ENCODE measurements at regions not wholly inside any gene's neighbourhood (a gene's known extent, or its start where the extent isn't known, plus 50 kb on each side); places are given as distances from the start of the nearest gene placed in this dataset.
"Not testable (repeated sequence)": the region's sequence is repeated elsewhere in the genome, so short reads cannot be mapped to it uniquely, and the experiment has no call there.

DNA sequence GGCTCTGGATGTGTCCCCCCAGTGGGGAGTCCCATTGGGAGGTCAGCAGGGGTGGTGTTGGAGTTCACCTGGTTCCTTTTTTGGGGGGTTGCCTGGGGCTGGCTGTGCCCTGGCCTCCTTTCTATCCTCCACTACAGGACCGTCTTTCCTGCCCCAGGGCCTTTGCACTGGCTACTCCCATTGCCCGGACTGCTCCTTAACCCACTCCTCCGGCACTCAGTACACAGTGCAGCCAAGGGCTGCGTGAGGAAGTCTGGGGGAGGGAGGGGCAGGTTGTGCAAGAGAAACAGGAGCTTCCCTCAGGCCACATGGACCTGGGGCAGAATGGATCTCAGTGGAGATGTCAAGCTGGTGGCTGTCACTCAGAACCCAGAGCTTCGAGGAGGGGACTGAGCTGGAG lies 429.3 kb upstream of the SULF2 start:
- DNase-seq (ENCODE audit: low read depth): no peak
- no peaks in the 10 kb centered on the region for H3K36me3 ChIP-seq (ENCODE audit: control insufficient read depth, insufficient read depth, low read length)
- peaks cover 7% of the 10 kb centered on the region for H3K27me3 ChIP-seq (ENCODE audit: control insufficient read depth, insufficient read depth, low read length)
- TF ChIP-seq, protein P1, sequence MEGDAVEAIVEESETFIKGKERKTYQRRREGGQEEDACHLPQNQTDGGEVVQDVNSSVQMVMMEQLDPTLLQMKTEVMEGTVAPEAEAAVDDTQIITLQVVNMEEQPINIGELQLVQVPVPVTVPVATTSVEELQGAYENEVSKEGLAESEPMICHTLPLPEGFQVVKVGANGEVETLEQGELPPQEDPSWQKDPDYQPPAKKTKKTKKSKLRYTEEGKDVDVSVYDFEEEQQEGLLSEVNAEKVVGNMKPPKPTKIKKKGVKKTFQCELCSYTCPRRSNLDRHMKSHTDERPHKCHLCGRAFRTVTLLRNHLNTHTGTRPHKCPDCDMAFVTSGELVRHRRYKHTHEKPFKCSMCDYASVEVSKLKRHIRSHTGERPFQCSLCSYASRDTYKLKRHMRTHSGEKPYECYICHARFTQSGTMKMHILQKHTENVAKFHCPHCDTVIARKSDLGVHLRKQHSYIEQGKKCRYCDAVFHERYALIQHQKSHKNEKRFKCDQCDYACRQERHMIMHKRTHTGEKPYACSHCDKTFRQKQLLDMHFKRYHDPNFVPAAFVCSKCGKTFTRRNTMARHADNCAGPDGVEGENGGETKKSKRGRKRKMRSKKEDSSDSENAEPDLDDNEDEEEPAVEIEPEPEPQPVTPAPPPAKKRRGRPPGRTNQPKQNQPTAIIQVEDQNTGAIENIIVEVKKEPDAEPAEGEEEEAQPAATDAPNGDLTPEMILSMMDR (IDR thresholded peaks at IDR 0.05; ENCODE audit: insufficient read depth, low read length, poor library complexity, severe bottlenecking): no peak
- no peak overlapping the region for H3K4me3 ChIP-seq (ENCODE audit: low read depth, low read length)

DNA sequence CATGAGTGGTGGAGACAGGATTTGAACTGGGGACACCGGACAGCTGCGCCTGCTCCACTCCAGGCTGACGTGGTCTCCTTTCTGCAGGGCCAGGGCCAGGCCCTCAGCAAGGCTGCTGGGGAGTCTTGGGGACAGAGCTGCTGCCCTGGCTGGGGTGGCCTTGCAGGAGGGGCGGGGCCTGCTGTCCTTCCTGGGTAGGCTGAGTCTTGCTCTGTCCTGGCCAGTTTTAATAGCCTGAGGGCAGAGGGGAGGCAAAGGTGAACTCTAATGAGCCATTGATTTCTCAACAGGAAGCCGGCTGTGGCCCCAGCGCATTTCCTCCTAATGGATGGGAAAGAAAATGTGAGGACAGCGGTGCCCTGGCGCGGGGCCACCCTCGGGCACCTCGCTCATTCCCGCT lies 428.4 kb upstream of the SULF2 start:
- H3K27me3 ChIP-seq (ENCODE audit: control insufficient read depth, insufficient read depth, low read length); DNase-seq (ENCODE audit: low read depth); H3K4me3 ChIP-seq (ENCODE audit: low read depth, low read length); H3K36me3 ChIP-seq (ENCODE audit: control insufficient read depth, insufficient read depth, low read length): not testable (repeated sequence)

DNA sequence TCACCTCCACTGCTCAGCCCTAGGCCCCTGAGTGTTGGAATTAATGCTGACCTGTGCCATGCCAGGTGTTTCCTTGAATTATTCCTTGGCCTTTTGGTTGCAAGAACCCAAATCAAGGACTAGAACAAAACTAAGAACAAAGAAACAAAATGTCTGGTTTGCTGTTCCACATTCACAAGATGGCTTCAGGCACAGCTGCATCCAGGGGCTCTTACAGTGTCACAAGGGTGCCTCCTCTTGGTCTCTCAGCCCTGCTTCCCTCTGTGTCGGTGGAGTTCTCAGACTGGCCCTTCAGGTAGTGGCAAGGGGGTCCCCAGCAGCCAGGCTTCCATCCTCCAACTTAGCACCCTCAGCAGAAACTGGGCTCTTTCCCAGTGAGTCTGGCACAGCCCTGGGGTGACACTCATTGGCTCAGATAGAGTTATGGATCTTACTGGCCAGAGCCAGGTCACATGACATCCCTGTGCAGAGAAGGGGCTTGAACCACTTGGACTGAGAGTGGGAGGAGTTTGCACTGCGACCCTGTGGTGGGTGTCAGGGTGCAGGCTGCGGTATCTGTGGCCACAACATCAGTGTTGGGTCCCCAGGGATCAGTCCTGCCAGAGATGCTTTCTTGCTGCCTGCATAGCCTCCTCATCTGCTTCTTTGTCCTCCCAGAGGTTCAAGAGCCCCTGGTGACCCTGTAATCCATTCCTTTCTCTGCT lies 427.7 kb upstream of the SULF2 start:
- H3K4me3 ChIP-seq (ENCODE audit: low read depth, low read length): no peak overlapping the region
- peaks cover 10% of the 10 kb centered on the region for H3K27me3 ChIP-seq (ENCODE audit: control insufficient read depth, insufficient read depth, low read length)
- DNase-seq (ENCODE audit: low read depth): no peak
- TF ChIP-seq, protein P1 (IDR thresholded peaks at IDR 0.05; ENCODE audit: insufficient read depth, low read length, poor library complexity, severe bottlenecking): no peak
- no peaks in the 10 kb centered on the region for H3K36me3 ChIP-seq (ENCODE audit: control insufficient read depth, insufficient read depth, low read length)

GRCh38 chr20:48211847-48212246 lies 426.6 kb upstream of the SULF2 start:
- Histone ChIP-seq H3K27me3 (ENCODE audit: control insufficient read depth, insufficient read depth, low read length) (peaks cover 10% of the 10 kb centered on the region), H3K36me3 (ENCODE audit: control insufficient read depth, insufficient read depth, low read length) (no peaks in the 10 kb centered on the region), H3K4me3 (ENCODE audit: low read depth, low read length) (no peak overlapping the region)
- TF ChIP-seq, protein P1 (IDR thresholded peaks at IDR 0.05; ENCODE audit: insufficient read depth, low read length, poor library complexity, severe bottlenecking): no peak
- DNase-seq (ENCODE audit: low read depth): no peak

- TF ChIP-seq, protein P1 (IDR thresholded peaks at IDR 0.05; ENCODE audit: insufficient read depth, low read length, poor library complexity, severe bottlenecking): no peak
- DNase-seq (ENCODE audit: low read depth): no peak
- Histone ChIP-seq H3K36me3 (ENCODE audit: control insufficient read depth, insufficient read depth, low read length) (no peaks in the 10 kb centered on the region), H3K27me3 (ENCODE audit: control insufficient read depth, insufficient read depth, low read length) (peaks cover 10% of the 10 kb centered on the region), H3K4me3 (ENCODE audit: low read depth, low read length) (no peak overlapping the region)
Measured at GRCh38 chr20:48211238-48211637, 426.0 kb upstream of the SULF2 start.

DNA sequence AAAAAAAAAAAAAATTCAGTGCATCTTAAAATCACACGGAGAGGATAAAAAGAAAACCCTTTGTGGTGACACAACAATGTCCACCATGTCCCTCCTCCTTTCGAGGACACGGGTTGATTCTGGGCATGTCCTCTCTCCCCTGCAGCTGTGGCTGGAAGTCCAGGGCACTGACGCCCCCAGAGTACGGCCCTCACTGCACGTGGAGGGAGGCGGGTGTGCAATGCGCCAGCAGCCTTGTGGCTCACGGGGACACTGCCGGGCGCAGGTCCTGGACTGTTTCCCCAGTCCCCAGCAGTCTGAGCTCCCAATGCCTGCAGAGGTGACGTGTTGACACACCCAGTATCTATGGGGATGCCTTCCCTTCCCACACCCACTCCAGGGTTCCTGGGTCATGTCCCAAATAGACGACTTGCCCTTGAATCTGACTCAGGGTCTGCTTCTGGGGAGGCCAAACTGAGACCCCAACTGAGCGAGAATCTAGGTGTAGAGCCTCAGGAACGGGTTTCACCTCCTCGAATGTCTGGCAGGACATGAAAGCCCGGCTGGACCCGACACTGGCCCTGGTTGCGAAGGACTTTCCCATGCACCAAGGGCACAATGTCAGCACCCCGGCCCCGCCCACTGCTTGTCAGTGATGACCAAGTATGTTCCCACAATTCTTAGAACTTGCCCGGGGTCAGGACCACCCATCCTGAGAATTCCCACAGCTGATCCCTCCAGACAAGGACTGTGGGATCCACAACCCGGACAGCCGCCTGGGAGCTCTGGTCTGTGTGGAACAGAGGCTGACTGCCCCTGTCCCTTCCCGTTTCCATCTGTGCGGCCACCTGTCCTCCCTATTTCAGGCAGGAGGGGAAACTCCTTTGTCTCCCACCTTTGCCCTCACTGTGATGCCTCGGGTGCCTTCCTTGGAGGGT lies 425.1 kb upstream of the SULF2 start:
- Histone ChIP-seq H3K36me3 (ENCODE audit: control insufficient read depth, insufficient read depth, low read length) (no peaks in the 10 kb centered on the region), H3K27me3 (ENCODE audit: control insufficient read depth, insufficient read depth, low read length) (peaks cover 10% of the 10 kb centered on the region), H3K4me3 (ENCODE audit: low read depth, low read length) (no peak overlapping the region)
- DNase-seq (ENCODE audit: low read depth): no peak
- TF ChIP-seq, protein P1 (IDR thresholded peaks at IDR 0.05; ENCODE audit: insufficient read depth, low read length, poor library complexity, severe bottlenecking): no peak
